Caki2 (cell line): ENCODE measurements at regions not wholly inside any gene's neighbourhood (a gene's known extent, or its start where the extent isn't known, plus 50 kb on each side); places are given as distances from the start of the nearest gene placed in this dataset.

Experiments used
- DNase-seq: peaks from one replicate; pipeline ENCODE4 v3.0.0-alpha.2; 2015; ENCODE audit warnings: low read depth
- in situ Hi-C: cut with HindIII; loops from 2 replicates; pipeline ENCODE4 v1.10.0; 2016; ENCODE audit warnings: low sequenced_read_pairs, low pct_unique_long_range_greater_than_20kb, mixed read lengths

GRCh38 chr15:47442371-47442770 is 274.9 kb upstream of the SEMA6D start:
- DNase-seq: no peak
- in situ Hi-C loops: no loop called here

- in situ Hi-C loops: no loop called here
- no peak for DNase-seq
These were observed 273.5 kb upstream of the SEMA6D start for GRCh38 chr15:47443839-47444238.

GRCh38 chr15:47445723-47446392 is 271.4 kb upstream of the SEMA6D start:
- no peak for DNase-seq
- in situ Hi-C loops: no loop called here

GRCh38 chr15:47460795-47461573 is 256.3 kb upstream of the SEMA6D start:
- DNase-seq: no peak
- in situ Hi-C loops: no loop called here

- no peak for DNase-seq
- in situ Hi-C loops: no loop called here
These were observed 255.6 kb upstream of the SEMA6D start for GRCh38 chr15:47461652-47462141.

- no peak for DNase-seq
- in situ Hi-C loops: no loop called here
These were observed 250.9 kb upstream of the SEMA6D start for GRCh38 chr15:47466357-47466756.

- DNase-seq: no peak
These were observed 246.3 kb upstream of the SEMA6D start for GRCh38 chr15:47470983-47471382.

GRCh38 chr15:47473106-47473725 is 244.1 kb upstream of the SEMA6D start:
- in situ Hi-C loops: no loop called here
- no peak for DNase-seq

More at GRCh38 chr15:47470983-47471382, 246.3 kb upstream of the SEMA6D start:
- in situ Hi-C loops: no loop called here

GRCh38 chr15:47473832-47474231 is 243.5 kb upstream of the SEMA6D start:
- no peak for DNase-seq
- in situ Hi-C loops: no loop called here

GRCh38 chr15:47475336-47475735 is 242.0 kb upstream of the SEMA6D start:
- in situ Hi-C loops: no loop called here
- DNase-seq: no peak

- DNase-seq: no peak
- in situ Hi-C loops: no loop called here
These were observed 240.0 kb upstream of the SEMA6D start for GRCh38 chr15:47477341-47477740.

GRCh38 chr15:47484059-47484458 is 233.2 kb upstream of the SEMA6D start:
- in situ Hi-C loops: no loop called here
- no peak for DNase-seq

- no peak for DNase-seq
- in situ Hi-C loops: no loop called here
These were observed 232.3 kb upstream of the SEMA6D start for GRCh38 chr15:47484997-47485396.

- DNase-seq: no peak
- in situ Hi-C loops: no loop called here
These were observed 231.9 kb upstream of the SEMA6D start for GRCh38 chr15:47485419-47485818.

GRCh38 chr15:47486040-47486439 is 231.3 kb upstream of the SEMA6D start:
- in situ Hi-C loops: no loop called here
- DNase-seq: no peak

- in situ Hi-C loops: no loop called here
- no peak for DNase-seq
These were observed 225.1 kb upstream of the SEMA6D start for GRCh38 chr15:47492195-47492594.

GRCh38 chr15:47493357-47494247 is 223.7 kb upstream of the SEMA6D start:
- in situ Hi-C loops: no loop called here
- DNase-seq: no peak
